ENCODE measurements at regions not wholly inside any gene's neighbourhood (a gene's known extent, or its start where the extent isn't known, plus 50 kb on each side); places are given as distances from the start of the nearest gene placed in this dataset.
"Not testable (repeated sequence)": the region's sequence is repeated elsewhere in the genome, so short reads cannot be mapped to it uniquely, and the experiment has no call there.

DNA sequence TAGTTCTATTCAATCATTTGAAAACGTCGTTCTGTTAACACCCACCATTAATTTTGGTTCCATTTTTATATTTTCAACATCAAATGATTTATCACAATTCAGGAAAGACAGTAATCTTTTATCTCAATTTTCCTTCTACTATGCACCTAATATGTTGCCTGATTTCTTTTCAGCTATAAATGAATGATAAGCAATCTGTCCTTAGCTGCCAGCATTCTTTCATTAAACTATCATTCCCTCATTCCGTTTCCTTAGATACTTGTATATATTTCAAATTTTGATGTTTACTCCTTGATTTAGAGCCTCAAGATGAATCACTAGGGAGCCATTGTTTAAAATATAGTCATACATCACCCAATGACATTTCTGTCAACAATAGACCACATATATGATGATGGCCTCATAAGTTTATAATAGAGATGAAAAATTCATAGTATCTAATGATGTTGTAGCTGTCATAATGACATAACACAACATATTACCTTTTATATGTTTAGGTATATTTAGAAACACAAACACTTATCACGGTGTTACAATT is 661.7 kb downstream of the IPMK start:
- Histone ChIP-seq H3K4me1 (no peaks in the 10 kb centered on the region), H3K9ac (no peak overlapping the region), H3K36me3 (ENCODE audit: control insufficient read depth, insufficient read depth, low read length) (no peaks in the 10 kb centered on the region), H3K4me3 (ENCODE audit: low read depth, low read length) (no peak overlapping the region), H3K9me3 (ENCODE audit: control insufficient read depth, low read length) (no peaks in the 10 kb centered on the region), H2AFZ (no peak overlapping the region), H3K27ac (no peak overlapping the region), H3K79me2 (no peaks in the 10 kb centered on the region), H3K27me3 (ENCODE audit: control insufficient read depth, insufficient read depth, low read length) (no peaks in the 10 kb centered on the region), H3K4me2 (ENCODE audit: low read length) (no peak overlapping the region)
- TF ChIP-seq, protein P1, sequence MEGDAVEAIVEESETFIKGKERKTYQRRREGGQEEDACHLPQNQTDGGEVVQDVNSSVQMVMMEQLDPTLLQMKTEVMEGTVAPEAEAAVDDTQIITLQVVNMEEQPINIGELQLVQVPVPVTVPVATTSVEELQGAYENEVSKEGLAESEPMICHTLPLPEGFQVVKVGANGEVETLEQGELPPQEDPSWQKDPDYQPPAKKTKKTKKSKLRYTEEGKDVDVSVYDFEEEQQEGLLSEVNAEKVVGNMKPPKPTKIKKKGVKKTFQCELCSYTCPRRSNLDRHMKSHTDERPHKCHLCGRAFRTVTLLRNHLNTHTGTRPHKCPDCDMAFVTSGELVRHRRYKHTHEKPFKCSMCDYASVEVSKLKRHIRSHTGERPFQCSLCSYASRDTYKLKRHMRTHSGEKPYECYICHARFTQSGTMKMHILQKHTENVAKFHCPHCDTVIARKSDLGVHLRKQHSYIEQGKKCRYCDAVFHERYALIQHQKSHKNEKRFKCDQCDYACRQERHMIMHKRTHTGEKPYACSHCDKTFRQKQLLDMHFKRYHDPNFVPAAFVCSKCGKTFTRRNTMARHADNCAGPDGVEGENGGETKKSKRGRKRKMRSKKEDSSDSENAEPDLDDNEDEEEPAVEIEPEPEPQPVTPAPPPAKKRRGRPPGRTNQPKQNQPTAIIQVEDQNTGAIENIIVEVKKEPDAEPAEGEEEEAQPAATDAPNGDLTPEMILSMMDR (IDR thresholded peaks at IDR 0.05) = no peak

DNA sequence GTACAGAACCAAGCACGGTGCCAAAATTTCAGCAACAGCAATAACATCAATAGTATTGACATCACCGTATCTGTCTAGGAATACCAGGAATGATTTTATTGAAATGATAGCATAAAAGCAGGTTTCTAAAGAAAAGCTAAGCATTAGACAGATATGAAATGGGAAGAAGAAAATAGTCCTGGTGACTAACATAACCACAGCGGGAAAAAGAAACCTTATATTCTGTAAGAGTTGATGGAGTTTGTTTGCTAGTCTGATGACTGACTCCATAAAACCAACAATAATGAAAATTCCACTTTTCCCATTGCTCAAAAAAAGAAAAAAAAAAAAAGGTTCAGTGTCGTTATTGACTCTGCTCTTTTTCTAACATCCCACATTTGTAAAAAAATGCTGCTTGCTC is 668.3 kb downstream of the IPMK start:
- Histone ChIP-seq H3K79me2 (no peaks in the 10 kb centered on the region), H3K4me3 (ENCODE audit: low read depth, low read length) (no peak overlapping the region), H3K27ac (no peak overlapping the region), H2AFZ (no peak overlapping the region), H3K4me1 (no peaks in the 10 kb centered on the region), H3K4me2 (ENCODE audit: low read length) (no peak overlapping the region), H3K36me3 (ENCODE audit: control insufficient read depth, insufficient read depth, low read length) (no peaks in the 10 kb centered on the region), H3K27me3 (ENCODE audit: control insufficient read depth, insufficient read depth, low read length) (no peaks in the 10 kb centered on the region), H3K9ac (no peak overlapping the region), H3K9me3 (ENCODE audit: control insufficient read depth, low read length) (no peaks in the 10 kb centered on the region)
- TF ChIP-seq, protein P1 (IDR thresholded peaks at IDR 0.05) = no peak

DNA sequence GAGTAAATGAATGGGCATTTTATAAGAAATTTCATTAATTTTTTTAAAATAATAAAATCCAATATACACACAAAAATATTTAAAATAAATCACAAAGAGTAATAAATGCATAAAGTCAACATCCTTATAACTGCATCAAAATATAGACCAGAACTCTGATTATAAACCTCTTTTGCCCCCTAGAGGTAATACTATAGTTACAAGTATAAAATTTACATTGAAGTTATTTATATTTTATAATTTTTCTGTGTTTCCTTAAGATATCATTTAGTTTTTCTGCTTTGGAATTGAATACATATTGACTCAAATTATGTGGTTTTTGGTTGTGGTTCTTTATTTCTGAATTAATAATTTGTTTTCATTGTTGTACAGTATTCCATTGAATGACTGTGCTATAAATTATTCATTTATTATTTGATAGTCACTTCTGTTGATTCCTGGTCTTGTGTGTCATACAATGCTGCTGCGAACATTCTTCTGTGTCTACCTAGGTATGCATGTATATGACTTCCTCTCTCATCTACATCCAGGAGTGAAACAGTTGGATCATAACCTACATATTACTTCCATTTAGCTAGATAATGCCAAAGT is 673.6 kb downstream of the IPMK start:
- no peaks in the 10 kb centered on the region for H3K79me2 ChIP-seq
- no peak overlapping the region for H3K4me3 ChIP-seq (ENCODE audit: low read depth, low read length)
- TF ChIP-seq, protein P1 (IDR thresholded peaks at IDR 0.05) = no peak
- H3K9ac ChIP-seq = no peak overlapping the region
- H3K4me1 ChIP-seq = no peaks in the 10 kb centered on the region
- H3K4me2 ChIP-seq (ENCODE audit: low read length) = no peak overlapping the region
- no peak overlapping the region for H3K27ac ChIP-seq
- no peak overlapping the region for H2AFZ ChIP-seq
- H3K27me3 ChIP-seq (ENCODE audit: control insufficient read depth, insufficient read depth, low read length) = no peaks in the 10 kb centered on the region
- no peaks in the 10 kb centered on the region for H3K9me3 ChIP-seq (ENCODE audit: control insufficient read depth, low read length)
- H3K36me3 ChIP-seq (ENCODE audit: control insufficient read depth, insufficient read depth, low read length) = no peaks in the 10 kb centered on the region

DNA sequence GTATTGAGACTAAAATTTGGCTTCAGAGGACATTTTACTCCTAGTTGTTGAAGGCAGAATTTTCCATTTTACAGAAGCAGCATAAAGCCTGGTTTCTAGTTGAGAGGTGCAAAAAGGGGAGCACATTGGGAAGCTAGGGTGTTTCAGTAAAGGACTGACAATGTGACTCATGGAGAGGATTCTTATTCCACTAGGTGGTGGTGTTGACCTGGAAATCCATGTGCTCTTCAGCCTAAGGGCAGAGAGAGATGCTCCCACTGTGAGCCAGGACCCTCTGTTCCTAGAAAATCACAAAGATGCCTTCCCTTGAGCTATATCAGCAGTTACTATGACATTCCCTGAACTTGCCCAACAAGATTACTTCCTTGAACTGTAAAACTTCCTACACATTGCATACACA is 687.8 kb downstream of the IPMK start:
- Histone ChIP-seq H3K9ac (no peak overlapping the region), H3K4me1 (no peaks in the 10 kb centered on the region), H3K27ac (no peak overlapping the region), H3K79me2 (no peaks in the 10 kb centered on the region), H3K9me3 (ENCODE audit: control insufficient read depth, low read length) (no peaks in the 10 kb centered on the region), H3K4me3 (ENCODE audit: low read depth, low read length) (no peak overlapping the region), H2AFZ (no peak overlapping the region), H3K36me3 (ENCODE audit: control insufficient read depth, insufficient read depth, low read length) (no peaks in the 10 kb centered on the region), H3K4me2 (ENCODE audit: low read length) (no peak overlapping the region), H3K27me3 (ENCODE audit: control insufficient read depth, insufficient read depth, low read length) (no peaks in the 10 kb centered on the region)
- TF ChIP-seq, protein P1 (IDR thresholded peaks at IDR 0.05) = no peak

DNA sequence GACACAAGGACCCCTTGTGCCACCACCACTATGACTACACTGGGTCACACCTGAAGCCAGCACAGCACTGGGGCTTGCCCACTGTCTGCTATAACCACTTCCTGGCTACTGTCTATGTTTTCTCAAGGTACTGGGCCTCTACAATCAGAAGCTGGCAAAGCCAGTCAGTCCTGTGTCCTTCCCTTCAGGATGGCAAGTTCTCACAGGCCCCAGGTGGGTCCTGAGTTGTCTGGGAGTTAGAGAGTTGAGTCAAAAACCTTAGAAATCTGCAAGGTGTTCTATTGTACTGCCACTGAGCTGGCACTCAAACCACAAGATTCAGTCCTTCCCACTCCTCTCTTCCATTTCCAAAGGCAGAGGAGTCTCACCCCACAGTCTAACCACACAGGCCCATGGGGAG is 705.5 kb downstream of the IPMK start:
- Histone ChIP-seq H3K9me3 (ENCODE audit: control insufficient read depth, low read length) (no peaks in the 10 kb centered on the region), H3K4me1 (no peaks in the 10 kb centered on the region), H3K36me3 (ENCODE audit: control insufficient read depth, insufficient read depth, low read length) (no peaks in the 10 kb centered on the region), H3K9ac (no peak overlapping the region), H3K4me2 (ENCODE audit: low read length) (no peak overlapping the region), H3K27me3 (ENCODE audit: control insufficient read depth, insufficient read depth, low read length) (no peaks in the 10 kb centered on the region), H3K27ac (no peak overlapping the region), H3K79me2 (no peaks in the 10 kb centered on the region), H3K4me3 (ENCODE audit: low read depth, low read length) (no peak overlapping the region), H2AFZ (no peak overlapping the region)
- TF ChIP-seq, protein P1 (IDR thresholded peaks at IDR 0.05) = no peak

DNA sequence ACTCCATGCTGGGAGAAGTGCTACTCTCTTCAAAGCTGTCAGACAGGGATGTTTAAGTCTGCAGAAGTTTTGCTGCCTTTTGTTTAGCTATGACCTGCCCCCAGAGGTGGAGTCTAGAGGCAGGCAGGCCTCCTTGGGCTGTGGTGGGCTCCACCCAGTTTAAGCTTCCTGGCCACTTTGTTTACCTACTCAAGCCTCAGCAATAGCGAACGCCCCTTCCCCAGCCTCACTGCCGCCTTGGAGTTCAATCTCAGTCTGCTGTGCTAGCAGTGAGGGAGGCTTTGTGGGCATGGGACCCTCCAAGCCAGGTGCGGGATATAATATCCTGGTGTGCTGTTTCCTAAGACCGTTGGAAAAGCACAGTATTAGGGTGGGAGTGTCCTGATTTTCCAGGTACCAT is 715.9 kb downstream of the IPMK start:
- not testable (repeated sequence) for H3K9me3 ChIP-seq (ENCODE audit: control insufficient read depth, low read length); H2AFZ ChIP-seq; H3K36me3 ChIP-seq (ENCODE audit: control insufficient read depth, insufficient read depth, low read length); H3K4me1 ChIP-seq; H3K27me3 ChIP-seq (ENCODE audit: control insufficient read depth, insufficient read depth, low read length); H3K4me3 ChIP-seq (ENCODE audit: low read depth, low read length); H3K27ac ChIP-seq; H3K4me2 ChIP-seq (ENCODE audit: low read length); H3K79me2 ChIP-seq; H3K9ac ChIP-seq

Measured in parathyroid adenoma (tissue), 2 donors.